NCI-H748 (cell line): ENCODE measurements at regions not wholly inside any gene's neighbourhood (a gene's known extent, or its start where the extent isn't known, plus 50 kb on each side); places are given as distances from the start of the nearest gene placed in this dataset.
A peak's percentile ranks its signal among the peaks of the same experiment; 100 is the strongest.

Experiments
- DNase-seq: peaks from one replicate; lab custom pipeline; 2025; ENCODE audit not compliant: unreplicated experiment; lab: John Stamatoyannopoulos, UW

DNA sequence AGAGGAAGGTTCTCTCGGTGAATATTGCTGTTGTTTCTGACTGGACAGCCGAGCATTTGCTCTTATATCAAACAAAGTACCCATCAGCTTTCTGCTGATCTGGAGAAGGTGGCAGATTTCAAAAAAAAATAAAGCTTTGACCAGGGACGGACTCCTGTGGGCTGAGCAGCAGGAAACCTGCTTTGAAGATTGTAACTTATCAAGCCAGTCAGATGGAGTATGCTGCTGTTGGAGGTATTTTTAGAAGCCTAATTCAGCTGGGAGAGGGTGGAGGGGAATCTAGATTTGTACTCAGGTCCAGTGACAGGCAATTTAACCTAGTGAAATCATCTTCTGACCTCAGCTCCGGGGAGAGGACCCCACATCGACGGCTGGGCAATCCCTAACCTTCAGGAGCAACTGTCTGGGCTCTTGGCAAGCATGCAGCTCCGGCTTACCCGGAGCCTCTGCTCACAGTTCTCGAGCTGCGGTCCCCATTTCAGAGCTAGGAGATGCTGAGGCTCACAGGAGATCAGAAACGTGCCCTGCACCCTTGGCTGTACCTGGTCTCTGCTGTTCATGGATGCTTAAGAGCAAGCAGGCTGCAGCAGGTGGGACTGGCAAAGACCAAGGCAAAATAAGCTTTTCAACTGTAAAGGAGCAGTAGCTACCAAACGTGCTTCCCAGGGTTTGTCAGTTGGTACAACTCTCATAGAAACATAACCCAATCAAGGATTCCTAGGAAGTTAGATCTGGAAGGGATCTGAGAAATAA, 89.3 kb upstream of the ST8SIA2 start:
- DNase-seq = no peak

- peak; percentile 3 for DNase-seq
Measured at GRCh38 chr15:92305343-92305742, 88.3 kb upstream of the ST8SIA2 start.

DNA sequence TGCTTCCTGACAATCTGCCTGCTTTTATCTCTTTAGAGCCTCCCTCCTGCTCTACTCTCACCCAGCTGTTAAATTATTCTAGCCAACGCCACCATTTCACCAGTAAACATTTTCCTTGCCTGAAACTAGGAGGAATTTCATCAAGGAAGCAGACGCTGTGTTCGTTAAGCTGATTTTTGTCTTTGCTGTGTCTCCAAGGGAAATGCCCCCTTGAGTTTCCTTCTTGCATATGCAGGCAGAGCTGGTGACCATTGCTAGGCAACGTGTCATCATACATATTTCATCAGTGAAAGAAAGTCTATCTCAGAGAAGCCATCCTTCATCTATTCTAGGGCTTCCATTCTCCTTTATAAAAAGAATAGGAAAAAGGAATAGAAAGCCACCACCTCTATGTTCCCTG, 87.0 kb upstream of the ST8SIA2 start:
- DNase-seq = peak; percentile 12

DNA sequence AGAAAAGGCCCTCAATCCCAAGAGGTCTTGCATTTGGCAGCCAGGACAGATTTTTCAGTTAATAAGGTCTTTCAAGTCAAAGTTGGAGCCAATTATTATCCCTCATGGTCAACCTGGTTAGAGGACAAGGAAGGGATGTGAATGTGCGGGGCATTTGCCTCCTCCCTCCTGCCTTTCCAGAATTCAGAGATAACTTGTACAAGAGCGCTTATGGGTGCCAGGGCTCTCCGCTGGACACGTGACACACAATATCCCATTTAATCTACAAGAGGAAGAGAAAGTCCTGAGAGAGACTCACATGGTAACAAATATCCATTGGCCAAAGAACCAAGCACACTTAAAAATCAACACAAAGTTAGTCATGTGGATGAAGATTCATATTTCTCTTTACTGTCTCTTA, 78.5 kb upstream of the ST8SIA2 start:
- no peak for DNase-seq

- DNase-seq = no peak
Measured at GRCh38 chr15:92315595-92316211, 78.0 kb upstream of the ST8SIA2 start.

DNA sequence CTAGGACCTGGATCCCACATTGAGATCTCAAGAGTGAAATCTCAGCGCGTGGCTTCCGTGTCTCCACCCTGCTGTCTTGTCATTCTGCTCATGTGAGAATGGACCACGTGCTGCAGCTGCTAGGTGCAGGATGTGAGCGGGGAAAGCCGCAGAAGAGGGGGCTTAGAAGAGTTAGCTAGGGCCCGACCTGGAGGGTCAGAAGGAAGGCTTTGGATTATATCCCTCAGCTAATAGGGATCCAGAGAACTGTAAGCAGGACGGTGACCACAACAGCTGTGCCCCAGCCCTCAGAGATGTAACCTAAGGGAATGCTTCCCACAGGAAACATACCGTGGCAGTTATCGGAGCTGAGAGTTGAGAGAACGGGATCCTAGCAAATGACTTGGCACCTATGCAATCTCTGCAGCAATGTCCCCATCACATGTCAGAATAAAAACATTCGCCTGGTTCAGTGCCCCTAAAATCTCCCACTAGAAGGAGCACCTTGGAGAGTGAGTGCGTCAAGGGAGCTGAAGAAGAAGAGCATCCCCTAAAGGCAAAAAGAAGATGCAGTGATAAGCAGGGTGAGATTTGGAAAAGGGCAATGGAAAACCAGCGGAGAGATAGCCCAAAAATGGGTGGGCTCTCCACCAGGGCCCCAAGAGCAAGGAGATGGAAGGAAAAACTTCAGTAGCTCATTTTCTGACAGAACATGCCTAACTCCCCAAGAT, 76.9 kb upstream of the ST8SIA2 start:
- no peak for DNase-seq

GRCh38 chr15:92320012-92320699, 73.5 kb upstream of the ST8SIA2 start:
- peak; percentile 25 for DNase-seq

GRCh38 chr15:92322566-92323355, 70.9 kb upstream of the ST8SIA2 start:
- no peak for DNase-seq

- no peak for DNase-seq
Measured at GRCh38 chr15:92323525-92323924, 70.2 kb upstream of the ST8SIA2 start.

DNA sequence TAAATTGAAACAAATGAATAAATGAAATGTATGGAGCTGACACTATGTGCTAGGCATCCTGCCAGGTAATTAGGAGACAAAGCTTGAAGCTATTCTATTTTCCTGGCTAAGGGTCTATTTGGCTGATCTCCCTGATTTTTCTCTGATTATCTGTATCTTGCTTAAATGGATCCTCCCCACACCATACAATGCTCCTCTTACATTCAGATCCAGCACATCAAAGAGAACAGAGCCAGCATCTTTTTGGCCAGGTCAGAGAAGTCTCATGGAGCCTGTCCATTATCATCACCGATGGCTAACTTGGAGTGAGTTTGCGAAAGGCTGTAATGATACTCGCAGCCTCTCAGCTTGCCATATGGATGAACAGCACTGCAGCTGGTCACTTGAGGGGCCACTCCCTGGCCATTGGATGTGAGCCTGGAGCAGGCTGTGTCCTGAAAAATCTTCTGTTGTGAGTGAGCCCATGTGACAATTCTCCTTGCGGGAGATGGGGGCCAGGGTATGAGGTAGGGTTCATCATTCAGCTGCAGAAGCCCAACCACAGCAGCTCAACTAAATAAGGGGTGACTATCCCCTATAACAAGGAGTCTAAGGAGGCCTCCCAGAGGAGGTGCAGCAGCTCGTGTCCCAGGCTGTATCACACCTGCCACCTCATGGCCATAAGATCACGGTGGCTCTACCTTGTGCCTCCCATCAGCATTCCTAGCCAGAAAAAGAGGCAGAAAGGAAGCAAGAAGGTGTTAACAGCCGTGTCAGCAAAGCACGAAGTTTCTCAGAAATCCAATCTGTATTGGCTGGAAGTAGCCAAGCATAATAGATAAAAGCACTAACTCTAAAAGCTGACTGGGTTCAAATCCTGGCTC, 69.3 kb upstream of the ST8SIA2 start:
- DNase-seq = peak; percentile 53

- DNase-seq = no peak
Measured at GRCh38 chr15:92326236-92326635, 67.4 kb upstream of the ST8SIA2 start.

DNA sequence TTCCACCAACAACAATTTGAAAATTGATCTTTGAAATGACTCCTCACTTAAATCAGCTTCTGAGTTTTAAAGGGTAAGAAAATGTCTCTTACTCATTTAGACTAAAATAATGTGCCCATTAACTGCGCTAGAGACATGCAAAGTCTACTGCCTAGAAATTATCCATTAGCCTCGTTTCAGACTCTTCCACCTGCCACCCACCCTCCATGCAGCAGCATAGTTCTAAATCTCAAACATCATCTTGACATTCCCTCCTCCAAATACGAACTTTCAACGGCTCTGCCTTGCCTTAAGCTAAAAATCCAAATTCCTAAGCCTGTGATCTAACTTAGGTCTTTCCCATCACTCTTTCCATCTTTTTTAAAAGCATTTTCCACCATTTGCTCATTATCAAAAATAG, 66.6 kb upstream of the ST8SIA2 start:
- DNase-seq = no peak

DNA sequence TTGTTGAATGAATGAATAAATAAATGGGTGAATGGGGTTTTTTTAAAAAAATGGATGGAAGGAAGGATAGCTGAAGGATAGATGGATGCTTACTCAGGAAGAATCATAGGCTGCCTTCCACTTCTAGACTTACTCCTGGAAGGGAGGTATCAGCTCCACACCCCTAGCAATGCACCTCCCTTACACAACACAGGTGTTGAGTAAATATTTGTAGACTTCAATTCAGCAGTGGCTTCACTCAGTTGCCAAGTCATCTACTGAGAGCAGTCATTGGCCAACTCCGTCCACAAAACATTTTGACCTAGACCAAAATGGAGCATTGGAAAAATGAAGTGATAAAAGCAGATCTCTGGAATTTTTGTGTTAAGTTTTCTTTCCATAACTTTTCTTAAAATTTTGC, 65.5 kb upstream of the ST8SIA2 start:
- DNase-seq = peak; percentile 35

- DNase-seq = peak; percentile 9
Measured at GRCh38 chr15:92332125-92332899, 61.4 kb upstream of the ST8SIA2 start.

DNA sequence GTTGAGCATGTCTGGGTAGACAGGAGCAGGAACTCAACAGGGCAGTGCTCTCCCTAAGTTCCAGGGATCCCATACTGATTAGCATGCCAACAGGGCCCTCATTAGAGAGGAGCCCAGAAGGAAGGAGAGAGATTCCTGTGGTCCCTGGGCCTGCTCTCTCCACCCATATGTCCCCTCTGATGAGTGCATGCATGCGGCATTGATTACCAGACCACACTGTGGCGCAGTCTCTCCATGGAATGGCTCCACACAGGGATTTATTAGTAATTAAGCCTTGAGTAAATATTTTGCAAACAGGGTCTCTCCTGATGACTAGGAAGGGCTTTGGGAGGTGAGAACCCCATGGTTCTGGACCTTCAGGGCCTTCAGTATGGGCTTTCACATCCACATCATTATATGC, 60.0 kb upstream of the ST8SIA2 start:
- no peak for DNase-seq

DNA sequence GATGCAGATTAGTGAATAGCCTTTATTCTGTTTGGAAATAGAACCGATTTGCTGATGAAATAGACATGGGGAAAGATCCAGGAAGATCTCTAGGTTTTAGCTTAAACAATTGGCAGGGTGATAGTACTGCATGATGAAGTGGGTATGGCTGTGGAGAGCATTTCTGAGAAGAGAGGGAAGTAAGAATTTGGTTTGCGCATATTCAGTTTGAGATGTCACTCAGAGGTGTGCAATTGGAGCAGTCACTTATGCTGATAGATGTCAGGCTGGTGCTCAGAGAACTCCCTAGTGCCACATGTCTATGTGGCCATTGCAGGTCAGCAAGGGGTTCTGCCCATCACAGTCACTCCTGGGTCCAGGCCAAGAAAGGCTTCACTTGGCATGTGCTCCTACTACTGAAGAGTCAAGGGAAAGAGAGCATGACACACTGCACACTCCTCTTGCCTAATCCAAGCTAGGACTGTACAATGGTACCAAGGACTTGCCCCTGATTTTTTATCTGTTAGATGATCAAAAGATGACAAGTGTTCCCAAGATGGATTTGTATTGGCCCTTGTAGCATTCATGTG, 57.2 kb upstream of the ST8SIA2 start:
- no peak for DNase-seq

- DNase-seq = no peak
Measured at GRCh38 chr15:92339361-92339760, 54.3 kb upstream of the ST8SIA2 start.
